GM21526 (cell line): ENCODE measurements at regions not wholly inside any gene's neighbourhood (a gene's known extent, or its start where the extent isn't known, plus 50 kb on each side); places are given as distances from the start of the nearest gene placed in this dataset.

Source experiments
- ATAC-seq: cut with Tn5 transposase; IDR thresholded peaks from one replicate; pipeline ENCODE4 v1.9.1; 2021; ENCODE audit warnings: moderate library complexity; ENCODE audit not compliant: unreplicated experiment, low FRiP score

DNA sequence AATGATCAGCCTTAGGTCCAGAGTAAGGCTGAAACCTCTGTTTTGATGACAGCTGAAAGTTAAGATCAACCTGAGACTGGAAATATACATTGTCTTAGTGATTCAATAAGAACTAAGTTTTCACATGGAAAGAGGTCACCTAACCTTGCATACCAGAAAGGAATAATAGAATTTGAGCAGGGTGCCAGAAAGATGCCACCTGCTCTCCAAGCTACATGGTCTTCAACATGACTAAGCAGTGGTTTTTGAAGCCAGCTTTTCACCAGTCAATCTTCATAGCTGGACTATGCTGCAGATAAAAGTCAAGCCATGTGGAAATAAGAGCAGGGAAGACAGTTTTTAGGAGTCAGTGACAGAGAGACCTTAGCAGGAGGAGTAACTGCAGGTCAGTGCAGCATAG, 589.4 kb upstream of the SYT4 start:
- ATAC-seq = no peak

DNA sequence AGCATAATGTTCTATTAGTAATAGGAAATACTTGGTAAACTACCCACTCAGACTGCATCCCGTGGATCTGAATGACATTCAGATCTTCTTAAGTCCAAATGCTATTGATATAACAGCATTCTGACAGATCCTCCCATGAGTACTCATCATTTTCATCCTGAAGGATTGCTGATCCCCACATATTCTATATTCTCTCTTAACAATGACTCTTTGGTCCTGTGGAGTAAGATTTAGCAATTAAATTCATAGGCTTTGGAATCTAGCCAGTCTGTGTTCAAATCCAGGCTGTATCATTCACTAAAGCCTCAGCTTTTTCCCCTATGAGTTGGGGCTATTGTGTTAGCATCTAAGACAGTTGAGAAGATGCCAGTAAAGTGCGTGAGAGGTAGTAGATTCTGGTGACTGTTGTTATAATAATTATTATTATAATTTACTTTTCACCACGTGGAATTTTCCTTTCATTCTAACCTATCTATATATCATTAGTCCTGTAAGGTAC, 591.3 kb upstream of the SYT4 start:
- no peak for ATAC-seq

DNA sequence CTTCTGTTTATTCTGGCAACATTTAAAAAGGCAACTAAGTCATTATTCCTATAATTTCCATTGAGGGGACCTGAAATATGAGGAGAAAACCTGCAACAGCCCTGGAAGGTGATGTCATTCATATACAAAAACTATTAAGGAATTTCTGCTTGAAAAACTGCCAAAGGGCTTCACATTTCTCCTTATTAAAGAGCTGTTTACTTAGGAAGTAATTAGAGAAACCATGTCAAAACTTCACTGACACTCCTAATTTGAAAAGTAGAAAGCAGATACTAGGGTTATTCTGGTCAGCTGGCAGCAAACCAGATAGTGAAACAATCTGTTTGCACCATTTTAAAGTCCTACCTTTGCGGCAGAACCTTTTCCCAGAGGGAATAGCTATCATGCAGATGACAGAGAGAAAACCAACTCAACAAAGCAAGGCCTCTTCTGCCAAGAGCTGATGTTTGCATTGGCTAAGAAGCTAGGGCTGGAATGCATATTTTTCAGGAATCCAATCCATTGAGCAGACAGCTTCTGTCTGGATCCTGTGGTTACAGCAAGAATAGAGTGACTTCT, 592.2 kb upstream of the SYT4 start:
- no peak for ATAC-seq

DNA sequence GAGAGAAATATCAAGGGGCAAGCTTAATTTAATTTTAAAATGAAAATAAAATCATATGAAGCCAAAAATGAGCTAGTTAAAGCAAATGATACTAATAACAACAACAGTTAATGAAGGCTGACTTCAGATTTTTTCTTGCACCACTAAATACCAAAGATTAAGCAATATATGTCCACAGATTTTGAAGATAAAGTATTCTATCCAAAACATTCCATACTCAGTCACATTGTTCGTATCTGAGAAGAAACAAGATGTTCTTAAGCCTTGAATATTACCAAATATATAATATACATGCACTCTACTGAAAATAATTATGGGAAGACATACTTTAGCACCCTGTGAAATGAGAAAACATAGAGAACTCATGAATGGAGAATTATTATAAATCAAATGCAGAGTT, 593.3 kb upstream of the SYT4 start:
- no peak for ATAC-seq

DNA sequence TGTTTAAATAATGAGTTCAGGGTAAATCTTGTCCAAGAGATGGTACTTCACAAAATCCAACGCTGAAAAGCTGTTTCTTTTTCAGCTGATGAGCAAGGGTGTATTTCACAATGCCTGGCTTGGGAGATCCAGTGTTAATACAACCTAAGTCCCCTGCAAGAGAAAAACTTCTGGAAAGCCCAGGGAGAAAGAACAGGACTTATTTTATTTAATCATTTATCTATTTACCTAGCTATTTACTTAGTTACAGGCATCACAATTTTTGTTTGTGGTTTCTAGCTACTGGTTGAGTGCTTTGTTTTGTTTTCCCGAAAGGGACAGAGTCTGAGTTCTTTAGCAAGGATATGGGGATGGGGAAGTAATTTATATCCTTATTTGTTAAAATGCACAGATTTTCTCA, 598.2 kb upstream of the SYT4 start:
- ATAC-seq = no peak

DNA sequence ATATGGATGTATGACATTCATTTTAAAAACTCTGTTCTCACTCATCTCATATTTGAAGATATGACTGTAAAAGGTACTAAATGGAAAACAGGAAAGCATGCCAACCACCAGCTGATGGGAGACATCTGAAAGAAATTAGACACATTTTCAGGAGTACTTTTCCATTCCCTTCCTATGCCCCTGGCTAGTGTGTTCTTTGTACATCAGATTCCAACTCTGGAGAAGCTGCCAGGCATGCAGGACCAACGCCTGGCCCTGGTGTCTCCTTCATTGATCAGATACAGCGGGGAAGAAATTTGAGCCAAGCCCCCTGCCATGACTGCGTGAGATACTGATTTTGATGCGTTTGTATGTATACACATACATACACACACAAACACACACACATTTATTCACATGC, 599.0 kb upstream of the SYT4 start:
- ATAC-seq = no peak

DNA sequence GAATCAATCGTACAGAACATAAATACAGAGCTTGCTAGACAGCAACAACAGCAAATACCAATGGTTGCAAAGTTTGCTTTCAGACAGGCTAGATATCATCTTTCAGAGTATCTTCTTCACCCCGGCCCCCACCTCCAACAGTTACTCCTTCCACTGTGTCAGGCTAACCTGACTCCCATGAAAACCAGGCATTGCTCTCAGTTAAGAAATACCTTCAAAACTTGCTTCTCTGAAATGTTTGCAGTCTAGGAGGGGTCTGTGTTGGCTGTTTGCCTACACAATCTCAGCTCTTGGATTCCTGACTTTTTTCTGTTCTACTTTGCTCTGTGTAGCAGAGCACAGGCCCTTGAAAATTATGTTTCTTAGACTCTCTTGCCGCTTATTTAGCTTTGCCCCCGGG, 599.5 kb upstream of the SYT4 start:
- no peak for ATAC-seq

DNA sequence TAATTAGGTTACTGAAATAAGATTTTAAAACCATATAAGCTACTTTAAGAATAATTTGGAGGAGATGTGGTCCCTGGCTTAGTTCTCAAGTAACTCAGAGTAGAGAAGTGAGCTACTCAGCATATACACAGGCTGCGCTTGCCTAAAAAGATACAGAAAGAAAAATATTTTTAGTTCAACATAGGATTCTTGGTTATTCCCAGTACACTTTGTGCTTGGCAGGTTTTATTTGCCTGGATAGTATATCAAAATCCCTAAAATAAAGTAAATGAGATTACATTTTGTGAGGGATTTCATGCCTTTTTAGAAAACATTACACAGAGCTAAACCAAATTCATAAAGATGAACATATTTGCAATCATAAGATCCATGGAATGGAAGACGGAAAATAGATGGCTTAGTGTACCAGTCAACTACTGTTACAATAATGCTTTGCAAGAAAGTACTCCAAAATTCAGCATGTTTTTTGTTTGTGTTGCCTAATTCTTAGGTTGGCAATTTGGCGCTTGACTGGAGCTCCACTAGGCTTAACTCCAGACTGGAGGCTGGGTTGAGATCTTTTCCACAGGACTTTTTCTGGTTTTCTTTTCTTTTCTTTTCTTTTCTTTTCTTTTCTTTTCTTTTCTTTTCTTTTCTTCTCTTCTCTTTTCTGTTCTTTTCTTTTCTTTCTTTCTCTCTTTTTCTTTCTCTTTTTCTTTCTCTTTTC, 600.5 kb upstream of the SYT4 start:
- ATAC-seq = no peak

DNA sequence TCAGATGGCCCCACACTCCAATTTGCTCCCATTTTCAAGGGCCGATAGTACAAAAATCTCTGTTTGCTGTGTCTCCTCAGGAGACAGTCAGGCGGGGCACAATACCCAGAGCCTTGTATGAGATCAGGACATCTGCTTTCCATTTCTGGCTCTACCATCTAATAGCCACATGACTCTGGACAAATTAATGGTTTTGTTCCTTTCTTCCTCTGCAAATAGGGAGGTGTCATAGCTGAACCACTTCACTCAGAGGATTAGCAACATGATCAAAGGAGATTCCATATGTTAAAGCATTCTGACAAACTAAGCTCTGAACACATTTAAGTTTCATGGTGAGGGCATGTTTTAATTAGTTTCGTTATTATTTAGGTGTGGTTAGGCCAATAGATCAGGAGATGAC, 602.1 kb upstream of the SYT4 start:
- ATAC-seq = no peak

DNA sequence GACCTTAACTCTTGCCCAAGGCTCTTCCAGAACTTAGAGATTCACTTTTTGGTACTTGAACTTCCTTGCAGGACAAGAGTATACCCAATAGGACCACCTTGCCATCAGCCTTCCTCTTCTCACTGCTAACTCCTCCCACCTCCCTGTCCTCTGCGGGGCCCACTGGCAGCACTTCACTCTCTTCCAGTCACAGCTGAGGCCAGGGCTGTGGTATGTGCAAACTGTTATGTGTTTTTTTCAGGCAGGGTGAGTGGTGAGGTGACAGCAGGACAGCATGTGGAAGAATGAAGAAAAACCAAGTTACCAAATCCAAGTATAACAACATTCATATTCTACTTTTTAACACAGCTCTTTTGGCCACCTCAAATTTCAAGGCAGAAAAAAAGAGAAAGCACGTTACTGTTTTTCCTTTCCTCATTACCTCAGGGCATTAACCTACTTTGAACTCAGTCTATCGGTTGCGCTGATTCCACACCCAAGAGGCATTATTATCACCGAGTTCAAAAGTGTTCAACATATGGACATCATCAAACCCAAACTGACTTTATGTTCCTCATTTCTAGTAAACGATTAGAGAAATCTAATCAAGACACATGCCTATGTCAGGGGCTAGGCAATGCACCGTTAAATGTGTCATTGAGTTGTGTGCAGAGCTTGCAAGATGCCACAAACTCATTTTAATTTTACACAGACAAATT, 605.2 kb upstream of the SYT4 start:
- ATAC-seq = no peak

DNA sequence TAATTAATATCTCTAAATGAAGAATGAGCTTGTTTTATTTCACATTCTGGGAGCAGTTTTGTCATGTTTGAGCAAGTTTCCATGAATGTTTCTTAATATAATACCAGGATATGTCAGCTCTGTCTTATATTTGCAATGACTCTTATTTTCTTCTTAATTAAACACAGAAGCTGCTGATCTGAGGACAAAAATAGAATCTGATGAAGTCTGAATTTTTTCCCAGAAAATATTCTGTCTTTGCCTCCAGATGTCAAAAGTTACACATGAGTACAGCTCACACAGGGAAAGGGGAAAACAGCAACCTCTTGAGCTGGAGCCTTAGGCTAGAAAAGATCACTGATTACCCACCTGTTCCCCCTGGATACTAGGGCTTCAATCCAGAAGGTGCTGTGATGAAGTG, 606.6 kb upstream of the SYT4 start:
- no peak for ATAC-seq

DNA sequence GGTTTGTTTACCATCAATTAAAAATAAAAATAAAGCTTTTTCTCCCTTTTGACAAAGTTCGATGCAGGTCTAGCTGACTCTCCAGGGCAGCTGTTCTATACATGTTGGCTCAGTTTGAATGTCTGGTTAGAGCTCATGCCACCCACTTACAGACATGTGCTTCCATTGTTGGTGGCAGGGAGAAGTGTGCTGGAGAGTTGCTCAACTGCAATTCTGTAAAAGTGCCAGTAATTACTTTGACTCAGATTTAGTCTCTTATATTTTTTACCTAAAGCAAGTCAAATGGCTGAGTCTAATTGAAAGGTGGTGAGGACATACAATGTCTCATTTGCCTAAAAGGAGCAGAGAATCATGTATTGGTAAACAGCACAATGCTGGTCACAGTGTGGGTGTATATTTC, 609.1 kb upstream of the SYT4 start:
- ATAC-seq = no peak

DNA sequence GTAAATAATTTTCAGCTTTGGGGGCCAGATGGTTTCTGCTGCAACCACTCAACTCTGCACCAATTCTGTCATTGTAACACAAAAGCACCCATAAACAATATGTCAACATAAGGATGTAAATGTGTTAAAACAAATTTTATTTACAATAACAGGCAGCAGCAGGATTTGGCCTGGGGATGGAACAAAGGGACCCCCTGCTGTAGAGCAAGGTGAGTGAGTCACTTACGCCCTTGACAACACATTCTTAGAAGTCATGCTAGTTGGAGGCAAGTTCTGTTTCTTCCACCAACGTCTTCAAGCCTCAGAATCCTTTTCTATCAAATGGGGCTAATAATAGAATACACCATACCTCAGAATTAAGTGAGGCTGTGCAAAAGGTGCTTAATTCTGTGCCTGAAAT, 610.2 kb upstream of the SYT4 start:
- no peak for ATAC-seq

DNA sequence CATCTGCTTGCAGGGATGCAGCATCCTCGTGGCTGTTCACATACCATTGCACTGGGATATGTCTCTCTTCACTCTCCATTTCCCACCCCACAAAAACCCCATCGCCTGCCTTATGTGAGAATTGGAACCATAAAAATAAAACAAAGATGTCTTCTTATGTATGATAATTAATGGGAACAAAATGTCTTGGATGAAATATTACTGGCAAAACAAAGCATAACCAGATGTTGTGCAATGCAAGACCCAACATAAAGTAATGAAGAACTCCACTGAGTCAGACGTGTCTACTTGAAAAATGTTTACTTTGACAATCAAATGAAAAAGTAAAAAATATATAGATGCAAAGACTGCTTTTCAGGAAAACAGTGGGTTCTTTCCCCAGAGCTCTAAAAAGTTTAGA, 611.3 kb upstream of the SYT4 start:
- no peak for ATAC-seq

DNA sequence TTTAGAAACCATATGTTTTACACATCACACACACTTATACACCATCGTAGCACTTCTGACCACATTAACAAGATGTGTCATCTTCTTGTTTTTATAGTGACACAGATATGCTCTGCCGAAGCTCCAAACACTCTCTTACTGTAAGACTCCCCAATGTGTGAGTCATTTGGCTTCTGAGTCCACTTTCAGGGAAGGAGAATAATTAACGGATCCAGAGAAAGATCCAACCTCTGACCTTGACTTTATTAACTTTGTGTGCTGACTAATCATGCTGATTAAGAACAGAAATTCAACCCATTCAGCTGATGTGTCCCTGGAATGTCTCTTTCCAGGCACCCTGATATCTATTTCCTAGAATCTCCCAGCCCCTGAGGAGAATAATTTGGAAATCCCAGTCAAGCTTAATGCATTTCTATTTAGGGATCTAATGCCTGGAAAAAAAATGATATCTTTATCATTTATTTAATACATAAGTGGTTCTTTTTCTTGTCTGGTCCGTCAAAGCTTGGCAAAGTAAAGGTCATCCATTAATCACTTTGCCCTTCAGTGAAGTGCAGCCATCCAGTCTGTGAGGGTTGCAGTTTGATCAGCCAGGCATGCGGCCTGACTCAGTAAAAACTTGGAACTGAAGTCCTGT, 615.8 kb upstream of the SYT4 start:
- ATAC-seq = no peak

DNA sequence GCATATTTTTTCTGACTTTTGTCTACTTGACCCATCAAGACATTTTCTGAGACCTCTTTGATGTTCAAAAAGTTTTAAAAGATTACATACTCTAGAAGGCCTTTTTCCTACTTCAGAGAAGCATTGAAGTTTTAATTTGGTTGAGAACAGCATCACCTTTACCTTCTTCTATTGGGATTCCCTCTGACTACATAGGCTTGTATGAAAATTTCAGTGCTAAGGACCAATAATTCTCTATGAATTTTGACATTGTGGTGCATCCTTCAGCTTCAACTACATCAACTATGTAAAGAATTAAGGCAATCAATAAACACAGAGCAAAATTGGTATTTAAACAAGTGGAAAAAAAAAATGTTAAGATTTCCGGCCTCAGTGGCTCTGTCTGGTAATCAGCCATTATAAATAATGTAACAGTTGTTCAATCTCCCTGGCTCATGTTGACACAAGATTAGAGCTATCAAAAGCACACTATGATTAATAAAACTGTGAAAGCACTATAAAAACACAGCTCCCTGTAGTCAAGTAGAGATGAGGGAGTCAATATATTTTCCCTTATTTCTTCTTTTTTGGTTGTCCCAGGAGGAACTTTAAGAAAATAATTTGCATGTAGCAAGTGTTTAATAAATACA, 627.0 kb upstream of the SYT4 start:
- ATAC-seq = no peak

DNA sequence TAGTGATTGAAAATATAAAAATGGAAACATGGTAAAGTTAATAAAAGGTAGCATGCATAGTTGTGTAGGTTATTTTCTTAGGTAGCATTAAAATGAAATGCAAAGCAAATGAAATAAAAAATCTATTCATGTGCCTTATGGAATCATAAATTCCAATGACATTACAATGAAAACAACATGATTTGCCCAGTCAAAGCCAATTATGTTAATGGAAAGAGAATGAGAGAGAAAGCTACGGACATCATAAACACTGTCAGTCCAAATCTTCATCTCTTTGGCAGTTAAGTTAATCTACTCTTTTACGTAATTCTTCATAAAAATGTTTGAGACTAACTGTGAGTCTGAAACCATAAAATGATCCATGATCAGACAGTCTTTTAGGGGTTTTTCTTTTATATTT, 636.7 kb upstream of the SYT4 start:
- no peak for ATAC-seq

DNA sequence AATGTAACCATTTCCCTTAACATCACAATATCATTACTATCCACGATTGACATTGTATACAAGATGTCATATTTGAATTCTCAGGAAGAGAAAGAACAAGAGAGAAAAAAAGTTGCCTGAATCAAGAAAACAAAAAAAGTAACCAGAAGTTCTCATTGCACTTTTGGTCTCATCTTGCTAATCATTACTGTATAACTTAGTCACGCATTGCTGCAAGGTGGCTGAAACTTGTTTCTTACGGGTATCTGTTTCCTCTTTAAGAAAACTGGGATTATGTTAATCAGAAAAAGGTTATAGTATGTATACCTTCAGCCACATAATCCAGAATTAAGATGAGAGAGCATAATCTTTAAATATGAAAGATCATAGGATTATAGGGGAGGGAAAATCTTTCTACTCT, 639.7 kb upstream of the SYT4 start:
- no peak for ATAC-seq

DNA sequence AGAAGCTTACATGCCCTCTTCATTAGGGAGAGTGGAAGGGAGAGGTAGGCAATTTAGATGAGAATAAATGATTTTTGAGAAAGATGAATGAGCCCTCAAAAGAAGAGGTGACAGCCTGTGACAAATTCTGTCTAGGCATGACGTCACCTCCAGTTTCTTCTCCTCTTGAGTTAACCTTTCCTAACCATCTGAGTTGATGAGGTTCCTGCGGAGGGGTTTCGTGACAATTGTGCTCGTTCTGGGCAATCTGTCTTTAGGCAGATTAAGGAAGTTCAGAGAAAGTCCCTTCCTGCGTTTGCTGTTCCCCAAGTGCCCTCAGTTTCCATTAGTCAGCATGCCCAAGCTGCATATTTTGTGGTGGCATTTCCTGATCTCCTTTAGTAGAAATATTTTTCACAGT, 640.2 kb upstream of the SYT4 start:
- no peak for ATAC-seq

DNA sequence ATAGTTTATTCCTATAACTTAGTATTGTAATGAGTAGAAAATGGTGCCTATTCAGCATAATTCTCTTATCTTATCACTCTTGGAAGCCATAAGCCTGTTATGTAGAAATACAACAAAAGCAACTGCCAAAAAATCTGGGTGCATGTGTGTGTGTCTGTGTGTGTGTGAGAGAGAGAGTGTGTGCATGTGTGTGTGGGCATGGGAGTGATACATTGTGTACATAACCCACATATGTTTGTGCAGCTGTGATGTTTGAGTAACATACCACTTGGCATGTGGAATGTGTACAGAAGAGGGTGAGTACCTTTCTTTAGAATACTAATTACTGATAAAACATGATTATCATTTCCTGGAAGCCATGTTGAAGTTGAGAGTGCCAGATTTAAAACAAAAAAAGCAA, 642.3 kb upstream of the SYT4 start:
- ATAC-seq = no peak

DNA sequence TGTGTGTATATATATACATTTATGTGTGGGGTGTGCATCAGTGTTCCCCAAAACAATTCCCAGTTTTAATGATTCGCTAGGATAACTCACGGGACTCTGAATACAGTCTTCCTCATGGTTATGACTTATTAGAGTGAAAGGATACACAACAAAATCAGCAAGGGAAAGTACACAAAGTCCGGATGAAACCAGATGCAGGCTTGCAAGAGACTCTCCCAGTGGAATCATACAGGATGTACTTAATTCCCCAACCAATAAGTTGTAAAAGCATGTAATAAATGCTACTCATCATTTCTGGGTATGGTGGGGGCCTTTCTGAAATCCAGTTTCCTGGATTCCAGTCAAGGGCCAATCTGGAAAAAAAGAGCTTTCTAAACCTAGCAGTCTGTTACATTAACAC, 654.1 kb upstream of the SYT4 start:
- ATAC-seq = no peak
